GM12873 (cell line): ENCODE measurements at regions not wholly inside any gene's neighbourhood (a gene's known extent, or its start where the extent isn't known, plus 50 kb on each side); places are given as distances from the start of the nearest gene placed in this dataset.

Experiments
- CTCF ChIP-seq: IDR thresholded peaks from 2 replicates; pipeline ENCODE4 v1.5.1; 2012; ENCODE audit warnings: low read depth, mild to moderate bottlenecking, moderate library complexity, low read length, control low read depth; ENCODE audit not compliant: insufficient read depth; ENCODE audit errors: missing control alignments

DNA sequence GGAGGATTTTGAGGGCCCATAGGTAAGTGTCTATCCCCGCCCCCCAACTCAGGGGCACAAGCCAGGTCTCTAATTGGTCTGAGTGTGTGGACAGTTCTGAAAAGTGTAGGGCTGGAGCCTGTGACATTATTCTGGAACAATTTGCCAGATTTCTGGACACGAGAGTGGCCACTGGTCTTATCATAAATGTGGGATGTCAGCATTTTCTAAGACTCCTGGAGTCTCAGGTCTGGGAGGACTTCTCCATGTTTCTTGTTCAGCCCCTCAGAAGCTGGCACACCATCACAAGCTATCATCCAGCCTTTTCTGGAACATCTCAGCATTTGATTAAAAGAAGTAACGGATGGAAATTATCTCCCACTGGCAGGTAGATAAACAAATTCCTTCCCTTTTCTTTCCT is 141.4 kb downstream of the SEC61B start:
- TF ChIP-seq CTCF: no peak

GRCh38 chr9:99365233-99365980 is 143.3 kb downstream of the SEC61B start:
- no peak for TF ChIP-seq CTCF

- no peak for TF ChIP-seq CTCF
These were observed 144.1 kb downstream of the SEC61B start for GRCh38 chr9:99366183-99366582.

DNA sequence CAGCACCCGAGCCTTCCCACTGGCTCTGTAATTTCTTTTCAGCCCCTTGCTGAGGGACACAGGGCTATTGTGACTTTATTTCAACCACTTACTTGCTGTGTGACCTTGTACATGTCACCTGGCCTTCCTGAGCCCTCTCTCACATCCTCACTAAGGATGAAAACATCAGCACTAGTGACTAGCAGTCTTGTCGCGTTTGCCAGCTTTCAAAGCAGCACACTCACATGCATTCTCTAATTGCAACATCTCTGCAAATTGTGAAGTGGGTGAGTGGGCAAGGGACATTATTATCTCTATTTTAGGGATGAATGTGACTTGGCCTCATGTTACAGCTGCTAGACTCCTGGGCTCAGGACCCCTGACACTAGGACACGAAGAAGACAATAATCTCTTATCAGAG is 144.5 kb downstream of the SEC61B start:
- TF ChIP-seq CTCF: no peak

GRCh38 chr9:99368341-99369326 is 146.6 kb downstream of the SEC61B start:
- no peak for TF ChIP-seq CTCF

GRCh38 chr9:99369327-99369722 is 147.2 kb downstream of the SEC61B start:
- TF ChIP-seq CTCF: no peak

DNA sequence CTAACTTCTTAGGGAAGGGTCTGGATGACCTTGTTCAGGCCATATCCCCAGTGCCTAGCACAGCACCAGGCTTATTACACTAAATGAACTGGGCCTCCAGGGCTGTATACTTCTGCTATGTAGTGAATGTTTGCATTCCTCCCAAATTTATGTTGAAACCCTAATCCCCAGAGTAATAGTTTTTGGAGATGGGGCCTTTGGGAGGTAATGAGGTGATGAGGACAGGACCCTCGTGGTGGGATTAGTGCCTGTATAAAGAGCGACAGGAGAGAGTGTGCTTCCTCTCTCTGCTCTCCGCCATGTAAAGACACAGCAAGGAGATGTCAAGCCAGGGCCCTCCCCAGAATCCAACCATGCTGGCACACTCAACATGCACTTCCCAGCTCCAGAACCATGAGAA is 148.3 kb downstream of the SEC61B start:
- no peak for TF ChIP-seq CTCF
